H54 (cell line): ENCODE measurements at regions not wholly inside any gene's neighbourhood (a gene's known extent, or its start where the extent isn't known, plus 50 kb on each side); places are given as distances from the start of the nearest gene placed in this dataset.
"Not testable (repeated sequence)": the region's sequence is repeated elsewhere in the genome, so short reads cannot be mapped to it uniquely, and the experiment has no call there.

Experiments
- DNase-seq: peaks from one replicate; pipeline ENCODE4 v3.0.0; 2011; ENCODE audit warnings: low spot score, mixed read lengths; ENCODE audit not compliant: insufficient read length
- FAIRE-seq: peaks from 3 replicates; lab custom pipeline; 2011; peaks lifted over from hg19 to GRCh38; lab: Jason Lieb, UNC
- POLR2A ChIP-seq: IDR thresholded peaks from 2 replicates; pipeline ENCODE4 v1.6.1; 2011; ENCODE audit warnings: low read depth, mild to moderate bottlenecking, low read length

DNA sequence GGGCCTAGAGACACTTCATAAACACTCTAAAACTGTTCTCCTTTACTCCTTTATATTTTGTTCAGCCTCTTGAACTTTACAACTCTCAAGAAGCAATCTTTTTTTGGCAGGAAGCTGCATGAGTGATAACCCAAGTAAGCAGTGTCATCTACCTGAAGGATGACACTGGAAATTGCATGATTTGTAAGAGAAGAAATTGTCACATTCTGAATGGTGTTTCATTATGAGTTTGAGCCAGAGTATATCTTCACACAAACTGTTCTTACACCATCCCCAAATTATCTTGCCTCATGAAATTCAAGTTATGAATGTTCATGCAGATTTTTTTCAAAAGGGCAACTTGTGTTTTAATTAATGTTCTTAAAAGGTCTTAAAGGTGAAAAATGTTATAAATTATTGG is 799.3 kb downstream of the TBC1D32 start:
- FAIRE-seq = no peak
- no peak for TF ChIP-seq POLR2A
- DNase-seq = no peak

DNA sequence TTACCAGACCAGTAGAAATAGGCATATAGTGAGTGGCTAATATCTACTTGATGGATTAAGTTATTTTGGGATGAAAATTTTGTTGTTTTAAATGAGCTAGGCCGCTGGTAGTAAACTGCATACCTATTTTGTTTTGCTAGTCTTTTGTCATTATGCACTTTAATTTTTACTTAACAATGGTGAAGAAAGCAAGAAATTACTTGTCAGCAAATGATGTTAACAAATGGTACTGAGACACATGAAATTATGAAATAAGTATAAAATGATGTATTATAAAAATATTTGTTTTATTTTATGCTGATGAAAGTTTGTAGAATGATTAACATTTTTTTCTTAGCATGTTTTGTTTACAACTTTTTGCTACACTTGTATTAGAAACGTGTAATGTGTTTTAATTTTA is 807.7 kb downstream of the TBC1D32 start:
- DNase-seq (no peak), FAIRE-seq (no peak)
- TF ChIP-seq POLR2A = no peak

DNA sequence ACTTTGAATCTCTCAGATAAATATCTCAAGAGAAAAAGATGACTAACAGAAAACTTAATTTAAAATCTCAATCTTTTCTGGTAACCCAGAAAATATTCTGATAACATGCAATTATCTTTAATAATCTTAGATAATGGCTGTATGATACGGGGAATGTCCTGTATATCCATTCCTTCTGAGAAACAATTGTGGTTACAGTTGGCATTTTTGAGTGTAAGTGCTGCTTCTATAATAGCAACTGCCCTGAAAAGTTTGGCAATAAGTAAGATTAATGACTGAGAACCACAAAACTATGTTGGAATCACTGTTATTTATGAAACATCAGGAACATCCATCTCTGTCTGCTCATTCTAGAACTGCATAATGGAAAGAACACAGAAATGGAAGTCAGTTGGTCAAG is 819.7 kb downstream of the TBC1D32 start:
- TF ChIP-seq POLR2A = no peak
- FAIRE-seq (no peak), DNase-seq (no peak)

- DNase-seq (no peak), FAIRE-seq (no peak)
- TF ChIP-seq POLR2A = no peak
These were observed 822.6 kb downstream of the TBC1D32 start for GRCh38 chr6:120511712-120512111.

DNA sequence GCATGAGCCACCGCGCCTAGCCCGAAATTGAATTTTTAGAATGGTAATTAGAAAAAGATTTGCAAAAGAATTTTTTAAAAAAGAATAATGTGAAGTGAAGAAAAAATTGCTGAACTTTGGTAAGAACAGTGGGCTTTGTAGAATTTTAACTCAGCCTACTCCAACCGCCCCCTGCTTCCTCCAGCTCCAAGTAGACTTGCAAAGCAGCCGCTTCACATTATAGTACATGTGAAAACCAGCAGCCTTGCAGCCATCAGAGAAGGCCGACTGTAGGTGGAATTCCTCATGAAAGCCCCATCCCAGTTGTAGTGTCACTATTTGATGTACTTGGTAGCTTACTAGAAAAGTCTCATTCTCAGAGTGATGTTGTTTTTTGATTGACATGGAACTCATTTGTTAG is 835.6 kb downstream of the TBC1D32 start:
- no peak for TF ChIP-seq POLR2A
- DNase-seq (no peak), FAIRE-seq (no peak)

DNA sequence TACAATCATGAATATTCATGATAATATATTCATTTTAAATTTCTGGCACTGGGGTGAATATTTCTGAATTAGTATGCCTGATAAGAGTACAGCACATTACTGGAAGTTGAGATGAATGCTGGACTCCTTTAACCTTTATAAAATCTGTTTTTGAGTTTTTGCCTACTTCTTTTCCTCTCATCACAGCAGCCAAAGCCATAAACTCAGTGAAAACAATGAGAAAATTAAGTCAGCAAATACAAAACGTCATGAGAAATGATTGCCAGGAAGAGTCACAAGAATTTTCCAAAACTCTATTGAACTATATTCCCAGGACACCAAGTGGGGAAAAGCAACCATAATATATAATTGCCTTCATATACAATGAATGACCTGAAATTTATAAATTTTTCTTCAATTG is 837.6 kb downstream of the TBC1D32 start:
- FAIRE-seq (no peak), DNase-seq (no peak)

DNA sequence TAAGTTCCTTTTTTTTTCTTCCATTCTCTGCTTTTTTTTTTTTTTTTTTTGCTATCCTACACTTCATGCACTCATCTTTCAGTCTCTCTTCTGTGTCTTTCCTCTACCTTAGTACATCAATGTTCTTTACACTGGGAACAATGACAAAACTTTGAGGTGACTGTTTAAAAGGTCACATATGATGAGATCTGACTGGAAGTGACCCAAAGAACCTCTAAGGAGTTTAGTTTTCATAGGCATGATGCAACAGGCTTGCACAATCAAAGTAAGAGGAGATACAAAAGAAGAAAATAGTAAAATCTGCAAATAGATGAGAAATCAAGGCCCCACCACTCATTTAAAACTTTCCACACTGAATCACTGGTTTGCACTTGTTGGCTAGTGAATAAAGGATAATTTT is 840.8 kb downstream of the TBC1D32 start:
- TF ChIP-seq POLR2A = no peak
- DNase-seq = no peak
- FAIRE-seq = no peak

More for the DNA sequence above, 837.6 kb downstream of the TBC1D32 start:
- no peak for TF ChIP-seq POLR2A

- no peak for TF ChIP-seq POLR2A
- FAIRE-seq (no peak), DNase-seq (no peak)
These were observed 844.3 kb downstream of the TBC1D32 start for GRCh38 chr6:120489941-120490340.

GRCh38 chr6:120484146-120484545 is 850.1 kb downstream of the TBC1D32 start:
- no peak for FAIRE-seq
- no peak for DNase-seq
- no peak for TF ChIP-seq POLR2A

DNA sequence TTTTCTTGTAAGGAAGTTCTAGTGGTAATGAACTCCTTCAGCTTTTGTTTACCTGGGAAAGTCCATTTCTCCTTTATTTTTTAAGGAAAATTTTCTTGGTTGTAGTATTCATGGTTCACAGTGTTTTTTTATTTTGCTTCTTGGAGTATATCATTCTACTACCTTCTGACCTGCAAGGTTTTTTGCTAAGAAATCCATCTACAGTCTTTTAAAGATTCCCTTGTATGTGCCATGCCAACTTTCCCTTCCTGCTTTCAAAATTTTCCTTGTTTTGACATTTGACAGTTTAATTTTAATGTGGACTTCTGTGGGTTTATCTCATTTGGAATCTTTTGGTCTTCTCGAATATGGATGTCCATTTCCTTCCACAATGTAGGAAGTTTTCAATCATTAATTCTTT is 855.6 kb downstream of the TBC1D32 start:
- FAIRE-seq (no peak), DNase-seq (no peak)
- TF ChIP-seq POLR2A = no peak

GRCh38 chr6:120473804-120474203 is 860.5 kb downstream of the TBC1D32 start:
- no peak for TF ChIP-seq POLR2A
- FAIRE-seq (no peak), DNase-seq (no peak)

DNA sequence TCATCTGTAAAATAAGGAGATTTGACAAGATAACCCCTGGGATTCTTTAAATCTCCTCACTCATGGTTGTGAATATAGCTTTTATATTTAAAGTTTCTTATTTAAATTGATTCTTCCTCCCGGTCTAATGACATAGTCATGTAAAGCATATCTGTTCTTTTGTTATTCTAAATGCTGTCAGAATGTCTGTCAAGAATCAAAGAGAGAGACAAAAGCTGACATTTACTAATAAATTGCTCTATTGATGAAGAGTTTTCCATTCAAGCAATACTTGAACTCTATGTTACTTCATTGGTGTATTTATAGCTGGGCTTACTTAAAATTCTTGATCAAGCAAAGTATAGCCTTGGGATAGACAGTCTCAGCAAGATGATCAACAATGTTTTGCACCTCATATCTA is 865.8 kb downstream of the TBC1D32 start:
- no peak for FAIRE-seq
- no peak for DNase-seq
- TF ChIP-seq POLR2A = no peak

GRCh38 chr6:120451508-120451907 is 882.8 kb downstream of the TBC1D32 start:
- FAIRE-seq = no peak
- no peak for TF ChIP-seq POLR2A
- DNase-seq = no peak

DNA sequence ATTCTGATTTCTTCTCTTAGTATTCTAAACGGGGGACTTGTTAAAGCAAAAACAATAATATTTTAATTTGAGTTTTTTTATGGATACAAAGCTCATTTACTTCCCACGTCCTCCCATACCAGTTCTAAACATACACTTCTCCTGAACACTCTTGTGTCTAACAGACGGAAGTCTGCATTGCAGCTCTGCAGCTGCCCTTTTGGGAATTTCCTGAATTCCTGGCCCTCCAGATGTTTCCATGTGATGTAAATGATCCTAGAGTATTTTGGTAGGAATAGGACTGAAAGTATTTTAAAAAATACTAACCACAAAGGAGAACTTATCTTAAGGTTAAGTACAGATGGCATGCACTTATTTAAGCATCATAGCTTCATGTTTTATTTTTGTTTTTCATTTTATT is 886.7 kb downstream of the TBC1D32 start:
- FAIRE-seq = no peak
- no peak for DNase-seq
- TF ChIP-seq POLR2A = no peak

DNA sequence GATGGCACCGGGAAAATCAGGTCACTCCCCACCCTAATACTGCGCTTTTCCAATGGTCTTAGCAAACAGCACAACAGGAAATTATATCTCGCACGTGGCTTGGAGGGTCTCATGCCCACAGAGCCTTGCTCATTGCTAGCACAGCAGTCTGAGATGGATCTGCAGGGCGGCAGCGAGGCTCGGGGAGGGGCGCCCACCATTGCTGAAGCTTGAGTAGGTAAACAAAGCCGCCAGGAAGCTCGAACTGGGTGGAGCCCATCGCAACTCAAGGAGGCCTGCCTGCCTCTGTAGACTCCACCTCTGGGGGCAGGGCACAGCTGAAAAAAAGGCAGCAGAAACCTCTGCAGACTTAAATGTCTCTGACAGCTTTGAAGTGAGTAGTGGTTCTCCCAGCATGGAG is 901.4 kb downstream of the TBC1D32 start:
- DNase-seq, FAIRE-seq: not testable (repeated sequence)

DNA sequence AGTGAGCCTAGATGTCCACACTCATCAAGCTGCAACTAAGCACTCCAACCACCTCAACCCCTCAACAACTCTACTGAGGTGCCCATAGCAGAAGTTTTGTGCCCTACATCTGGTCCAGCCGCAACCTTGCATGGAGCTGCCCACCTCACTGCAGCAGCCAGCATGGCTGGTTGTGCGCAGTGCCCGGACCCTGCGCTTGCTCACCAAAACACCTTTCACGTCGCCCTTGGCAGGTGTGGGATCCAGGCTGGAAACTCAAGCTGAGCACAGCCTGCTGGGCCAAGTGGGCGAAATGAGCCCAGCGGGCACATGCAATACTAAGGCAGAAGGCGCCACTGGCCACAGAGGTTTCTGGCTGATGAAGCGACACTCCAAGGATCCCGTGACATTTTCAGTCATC is 902.4 kb downstream of the TBC1D32 start:
- TF ChIP-seq POLR2A = no peak

GRCh38 chr6:120411394-120411793 is 922.9 kb downstream of the TBC1D32 start:
- FAIRE-seq = no peak
- no peak for DNase-seq
- no peak for TF ChIP-seq POLR2A

More for the DNA sequence above, 902.4 kb downstream of the TBC1D32 start:
- FAIRE-seq = no peak
- no peak for DNase-seq
